ENCODE measurements at regions not wholly inside any gene's neighbourhood (a gene's known extent, or its start where the extent isn't known, plus 50 kb on each side); places are given as distances from the start of the nearest gene placed in this dataset.
"Not testable (repeated sequence)": the region's sequence is repeated elsewhere in the genome, so short reads cannot be mapped to it uniquely, and the experiment has no call there.

DNA sequence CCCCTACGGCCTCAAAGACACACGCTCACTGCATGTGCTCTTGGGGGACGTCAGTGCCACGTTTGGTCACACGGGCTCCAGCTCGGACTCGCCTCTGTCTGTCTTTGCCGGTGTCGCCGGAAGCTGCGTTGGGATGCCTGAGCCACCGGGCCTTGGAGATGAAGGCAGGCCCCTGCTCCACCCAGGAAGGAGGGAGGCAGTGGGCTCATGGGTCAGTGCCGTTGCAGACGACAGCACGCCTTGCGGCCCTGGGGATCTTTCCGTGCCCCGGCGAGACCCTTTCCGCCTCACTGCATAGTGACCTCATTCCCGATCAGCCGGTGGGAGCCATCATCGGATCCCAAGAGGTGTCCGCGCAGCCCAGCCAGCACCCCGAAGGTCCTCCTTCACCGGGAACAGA, 1407.3 kb upstream of the PCDH10 start:
- DNase-seq (ENCODE audit: low read depth), result not testable (repeated sequence)

DNA sequence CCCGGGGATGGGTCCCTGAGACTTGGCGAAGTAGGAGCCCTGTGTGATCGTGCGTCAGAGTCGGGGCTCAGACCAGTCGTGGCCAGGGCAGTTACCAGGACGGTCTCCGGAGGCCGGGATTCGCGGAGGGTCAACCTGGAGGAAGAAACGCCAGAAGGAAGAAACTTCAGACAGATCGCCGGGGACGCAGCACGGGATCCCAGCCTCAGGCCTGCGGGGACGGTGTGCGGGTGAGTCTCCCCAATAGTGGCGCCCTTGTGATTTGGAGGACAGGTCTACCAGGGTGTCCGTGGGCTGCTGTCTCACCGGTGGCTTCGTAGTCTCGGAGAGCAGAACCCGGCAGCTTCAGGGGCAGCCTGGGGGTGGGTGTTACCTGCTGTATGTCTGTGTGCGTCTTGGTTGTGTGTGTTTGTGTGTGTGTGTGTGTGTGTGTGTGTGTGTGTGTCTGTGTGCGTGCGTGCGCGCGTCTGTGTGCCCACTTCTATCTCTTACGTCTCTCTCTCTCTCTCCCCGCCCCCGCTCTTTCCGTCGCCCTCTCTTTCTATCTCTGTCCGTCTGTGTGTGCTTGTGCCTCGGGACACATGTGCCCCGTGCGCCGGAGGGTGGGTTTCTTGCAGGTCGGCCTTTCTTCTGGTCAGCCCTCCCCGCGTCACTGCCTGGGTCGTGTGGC, 1406.4 kb upstream of the PCDH10 start:
- not testable (repeated sequence) for DNase-seq (ENCODE audit: low read depth)

DNA sequence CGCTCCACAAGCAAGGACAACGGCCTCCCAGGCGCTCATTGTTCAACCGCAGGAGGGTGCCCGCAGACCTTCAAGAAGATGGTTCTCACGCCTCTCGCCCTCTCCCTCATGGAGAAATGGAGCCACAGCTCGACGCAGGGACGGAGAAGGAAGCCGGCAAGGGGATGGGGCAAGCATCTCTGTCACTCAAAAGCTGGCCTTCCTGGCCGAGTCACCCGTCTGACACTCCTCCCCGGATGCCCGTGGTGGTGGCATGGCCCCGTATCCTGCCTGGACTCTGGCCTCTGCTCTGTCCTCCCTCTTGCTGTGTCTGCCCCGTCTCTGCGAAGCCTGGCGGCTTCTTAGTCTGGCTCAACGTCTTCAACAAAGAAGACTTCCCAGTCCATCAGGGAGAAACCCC, 1405.7 kb upstream of the PCDH10 start:
- not testable (repeated sequence) for DNase-seq (ENCODE audit: low read depth)

DNA sequence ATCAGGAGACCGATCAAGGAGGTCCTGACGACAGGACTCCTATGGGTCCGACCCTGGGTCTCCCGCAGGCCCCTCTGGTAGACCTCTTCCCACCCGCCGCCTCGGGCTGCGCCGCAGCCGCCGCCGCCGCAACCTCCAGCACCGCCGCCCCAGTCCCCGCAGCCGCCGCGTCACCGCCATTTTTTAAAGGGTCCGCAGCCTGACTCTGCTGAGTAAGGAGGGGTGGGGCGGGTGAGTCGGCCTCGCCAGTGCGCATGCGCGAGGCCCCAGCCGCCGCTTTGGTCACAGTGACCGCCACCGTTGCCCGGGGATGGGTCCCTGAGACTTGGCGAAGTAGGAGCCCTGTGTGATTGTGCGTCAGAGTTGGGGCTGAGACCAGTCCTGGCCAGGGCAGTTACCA, 1401.9 kb upstream of the PCDH10 start:
- not testable (repeated sequence) for DNase-seq (ENCODE audit: low read depth)

DNA sequence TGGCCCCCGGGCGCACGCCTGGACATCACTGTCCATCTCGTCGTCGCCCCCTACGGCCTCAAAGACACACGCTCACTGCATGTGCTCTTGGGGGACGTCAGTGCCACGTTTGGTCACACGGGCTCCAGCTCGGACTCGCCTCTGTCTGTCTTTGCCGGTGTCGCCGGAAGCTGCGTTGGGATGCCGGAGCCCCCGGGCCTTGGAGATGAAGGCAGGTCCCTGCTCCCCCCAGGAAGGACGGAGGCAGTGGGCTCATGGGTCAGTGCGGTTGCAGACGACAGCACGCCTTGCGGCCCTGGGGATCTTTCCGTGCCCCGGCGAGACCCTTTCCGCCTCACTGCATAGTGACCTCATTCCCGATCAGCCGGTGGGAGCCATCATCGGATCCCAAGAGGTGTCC, 1399.9 kb upstream of the PCDH10 start:
- DNase-seq (ENCODE audit: low read depth), result not testable (repeated sequence)

DNA sequence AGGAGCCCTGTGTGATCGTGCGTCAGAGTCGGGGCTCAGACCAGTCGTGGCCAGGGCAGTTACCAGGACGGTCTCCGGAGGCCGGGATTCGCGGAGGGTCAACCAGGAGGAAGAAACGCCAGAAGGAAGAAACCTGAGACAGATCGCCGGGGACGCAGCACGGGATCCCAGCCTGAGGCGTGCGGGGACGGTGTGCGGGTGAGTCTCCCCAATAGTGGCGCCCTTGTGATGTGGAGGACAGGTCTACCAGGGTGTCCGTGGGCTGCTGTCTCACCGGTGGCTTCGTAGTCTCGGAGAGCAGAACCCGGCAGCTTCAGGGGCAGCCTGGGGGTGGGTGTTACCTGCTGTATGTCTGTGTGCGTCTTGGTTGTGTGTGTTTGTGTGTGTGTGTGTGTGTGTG, 1399.1 kb upstream of the PCDH10 start:
- not testable (repeated sequence) for DNase-seq (ENCODE audit: low read depth)

DNA sequence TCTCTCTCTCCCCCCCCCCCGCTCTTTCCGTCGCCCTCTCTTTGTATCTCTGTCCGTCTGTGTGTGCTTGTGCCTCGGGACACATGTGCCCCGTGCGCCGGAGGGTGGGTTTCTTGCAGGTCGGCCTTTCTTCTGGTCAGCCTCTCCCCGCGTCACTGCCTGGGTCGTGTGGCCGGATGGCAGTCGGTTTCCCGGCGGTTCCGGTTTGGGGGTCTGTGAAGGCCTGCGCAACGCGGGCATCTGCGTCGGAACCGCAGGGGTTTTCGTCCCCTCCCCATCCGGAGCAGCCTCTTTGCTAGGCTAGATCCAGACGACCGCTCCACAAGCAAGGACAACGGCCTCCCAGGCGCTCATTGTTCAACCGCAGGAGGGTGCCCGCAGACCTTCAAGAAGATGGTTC, 1398.6 kb upstream of the PCDH10 start:
- DNase-seq (ENCODE audit: low read depth), result not testable (repeated sequence)

DNA sequence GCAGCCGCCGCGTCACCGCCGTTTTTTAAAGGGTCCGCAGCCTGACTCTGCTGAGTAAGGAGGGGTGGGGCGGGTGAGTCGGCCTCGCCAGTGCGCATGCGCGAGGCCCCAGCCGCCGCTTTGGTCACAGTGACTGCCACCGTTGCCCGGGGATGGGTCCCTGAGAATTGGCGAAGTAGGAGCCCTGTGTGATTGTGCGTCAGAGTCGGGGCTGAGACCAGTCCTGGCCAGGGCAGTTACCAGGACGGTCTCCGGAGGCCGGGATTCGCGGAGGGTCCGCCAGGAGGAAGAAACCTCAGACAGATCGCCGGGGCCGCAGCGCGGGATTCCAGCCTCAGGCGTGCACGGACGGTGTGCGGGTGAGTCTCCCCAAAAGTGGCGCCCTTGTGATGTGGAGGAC, 1386.9 kb upstream of the PCDH10 start:
- DNase-seq (ENCODE audit: low read depth), result not testable (repeated sequence)

DNA sequence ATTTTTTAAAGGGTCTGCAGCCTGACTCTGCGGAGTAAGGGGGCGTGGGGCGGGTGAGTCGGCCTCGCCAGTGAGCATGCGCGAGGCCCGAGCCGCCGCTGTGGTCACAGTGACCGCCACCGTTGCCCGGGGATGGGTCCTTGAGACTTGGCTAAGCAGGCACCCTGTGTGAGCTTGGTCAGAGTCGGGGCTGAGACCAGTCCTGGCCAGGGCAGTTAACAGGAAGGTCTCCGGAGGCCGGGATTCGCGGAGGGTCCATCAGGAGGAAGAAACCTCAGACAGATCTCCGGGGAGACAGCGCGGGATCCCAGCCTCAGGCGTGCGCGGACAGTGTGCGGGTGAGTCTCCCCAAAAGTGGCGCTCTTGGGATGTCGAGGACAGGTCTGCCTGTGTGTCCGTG, 1384.4 kb upstream of the PCDH10 start:
- DNase-seq (ENCODE audit: low read depth), result no peak

DNA sequence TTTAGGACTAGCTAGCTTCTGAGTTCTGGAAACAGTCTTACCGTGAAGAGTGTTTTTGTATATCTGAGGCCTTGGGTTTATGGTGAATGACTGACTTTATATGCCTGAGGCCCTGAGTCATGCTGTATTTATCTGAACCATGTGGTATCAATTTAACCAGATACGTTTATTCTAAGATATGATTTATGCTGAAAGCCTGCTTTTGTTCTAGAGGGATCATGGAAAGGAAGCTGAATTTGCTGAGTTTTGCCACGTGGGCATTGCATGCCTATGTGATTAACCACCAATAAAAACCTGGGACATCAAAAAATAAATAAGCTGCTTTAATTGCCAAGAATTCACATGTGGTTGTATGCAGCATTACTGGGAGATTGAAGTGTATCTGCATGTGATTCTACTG, 1374.7 kb upstream of the PCDH10 start:
- DNase-seq (ENCODE audit: low read depth), result peak; percentile 25

DNA sequence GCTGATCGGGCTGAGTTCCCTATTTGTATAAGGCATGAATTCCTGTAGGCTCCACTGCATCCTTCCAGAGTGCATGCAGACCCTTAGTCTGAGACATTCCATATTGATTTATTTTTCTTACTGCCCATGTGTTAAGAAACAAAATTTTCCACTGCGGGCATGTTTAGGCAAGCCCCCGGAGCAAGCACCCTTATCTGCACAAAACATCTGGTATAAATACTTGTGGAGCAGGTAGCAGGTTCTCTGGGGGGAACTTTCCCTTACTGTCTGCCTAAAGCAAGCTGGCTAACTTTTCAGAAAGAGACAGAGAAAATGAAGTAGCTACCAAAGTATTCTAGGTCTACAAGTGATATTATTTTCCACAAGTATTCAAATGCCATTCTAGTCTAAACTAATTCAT, 1338.5 kb upstream of the PCDH10 start:
- DNase-seq (ENCODE audit: low read depth), result not testable (repeated sequence)
